ENCODE measurements at regions not wholly inside any gene's neighbourhood (a gene's known extent, or its start where the extent isn't known, plus 50 kb on each side); places are given as distances from the start of the nearest gene placed in this dataset.
A peak's percentile ranks its signal among the peaks of the same experiment; 100 is the strongest.
"Not testable (repeated sequence)": the region's sequence is repeated elsewhere in the genome, so short reads cannot be mapped to it uniquely, and the experiment has no call there.

GRCh38 chr3:177881351-177881750 lies 654.9 kb upstream of the KCNMB2 start:
- no peak overlapping the region for H3K27ac Mint-ChIP-seq
- intact Hi-C loops (cut with micrococcal nuclease): loop anchor here (5.0 kb wide), 2 partner anchors 61 to 69 kb away; no protein-coding TSS in a partner anchor

GRCh38 chr3:177882124-177882648 lies 654.0 kb upstream of the KCNMB2 start:
- H3K27me3 Mint-ChIP-seq (ENCODE audit: low read depth): no peaks in the 10 kb centered on the region
- CTCF ChIA-PET: no interaction called here
- H3K4me3 Mint-ChIP-seq: no peak overlapping the region
- H3K27ac Mint-ChIP-seq: peak overlapping the region; percentile 50
- peak; percentile 28 for DNase-seq
- no peaks in the 10 kb centered on the region for H3K9me3 Mint-ChIP-seq
- H3K4me1 Mint-ChIP-seq (ENCODE audit: low read depth): peaks cover 31% of the 10 kb centered on the region
- H3K36me3 Mint-ChIP-seq (ENCODE audit: low read depth): no peaks in the 10 kb centered on the region
- intact Hi-C loops (cut with micrococcal nuclease): loop anchor here (1.0 to 5.0 kb wide), 4 partner anchors 60 to 121 kb away; no protein-coding TSS in a partner anchor

More at GRCh38 chr3:177881351-177881750, 654.9 kb upstream of the KCNMB2 start:
- no peak for DNase-seq
- H3K4me3 Mint-ChIP-seq: no peak overlapping the region
- no peaks in the 10 kb centered on the region for H3K36me3 Mint-ChIP-seq (ENCODE audit: low read depth)
- CTCF ChIA-PET: no interaction called here
- no peaks in the 10 kb centered on the region for H3K9me3 Mint-ChIP-seq
- H3K27me3 Mint-ChIP-seq (ENCODE audit: low read depth): no peaks in the 10 kb centered on the region
- peaks cover 31% of the 10 kb centered on the region for H3K4me1 Mint-ChIP-seq (ENCODE audit: low read depth)

GRCh38 chr3:177883091-177883490 lies 653.1 kb upstream of the KCNMB2 start:
- Mint-ChIP-seq H3K36me3 (ENCODE audit: low read depth) (no peaks in the 10 kb centered on the region), H3K9me3 (no peaks in the 10 kb centered on the region), H3K4me1 (ENCODE audit: low read depth) (peaks cover 24% of the 10 kb centered on the region), H3K27me3 (ENCODE audit: low read depth) (no peaks in the 10 kb centered on the region), H3K27ac (no peak overlapping the region), H3K4me3 (no peak overlapping the region)
- intact Hi-C loops (cut with micrococcal nuclease): loop anchor here (2.0 to 5.0 kb wide), 3 partner anchors 59 to 120 kb away; no protein-coding TSS in a partner anchor
- DNase-seq: no peak
- CTCF ChIA-PET: interaction anchor here (0.7 kb wide), 1 partner anchor 23 kb away, joined by 3 read pairs; no protein-coding TSS in a partner anchor

GRCh38 chr3:177883957-177884356 lies 652.3 kb upstream of the KCNMB2 start:
- peaks cover 18% of the 10 kb centered on the region for H3K4me1 Mint-ChIP-seq (ENCODE audit: low read depth)
- H3K27ac Mint-ChIP-seq: no peak overlapping the region
- H3K36me3 Mint-ChIP-seq (ENCODE audit: low read depth): no peaks in the 10 kb centered on the region
- intact Hi-C loops (cut with micrococcal nuclease): loop anchor here (2.0 to 5.0 kb wide), 3 partner anchors 58 to 119 kb away; no protein-coding TSS in a partner anchor
- DNase-seq: no peak
- CTCF ChIA-PET: no interaction called here
- no peaks in the 10 kb centered on the region for H3K27me3 Mint-ChIP-seq (ENCODE audit: low read depth)
- H3K4me3 Mint-ChIP-seq: no peak overlapping the region
- no peaks in the 10 kb centered on the region for H3K9me3 Mint-ChIP-seq

GRCh38 chr3:177885063-177885462 lies 651.2 kb upstream of the KCNMB2 start:
- H3K36me3 Mint-ChIP-seq (ENCODE audit: low read depth): no peaks in the 10 kb centered on the region
- no peak for DNase-seq
- no peak overlapping the region for H3K27ac Mint-ChIP-seq
- CTCF ChIA-PET: no interaction called here
- peaks cover 18% of the 10 kb centered on the region for H3K4me1 Mint-ChIP-seq (ENCODE audit: low read depth)
- no peak overlapping the region for H3K4me3 Mint-ChIP-seq
- intact Hi-C loops (cut with micrococcal nuclease): no loop called here
- no peaks in the 10 kb centered on the region for H3K27me3 Mint-ChIP-seq (ENCODE audit: low read depth)
- H3K9me3 Mint-ChIP-seq: no peaks in the 10 kb centered on the region

- H3K9me3 Mint-ChIP-seq: no peaks in the 10 kb centered on the region
- H3K4me1 Mint-ChIP-seq (ENCODE audit: low read depth): peaks cover 18% of the 10 kb centered on the region
- H3K4me3 Mint-ChIP-seq: no peak overlapping the region
- H3K27ac Mint-ChIP-seq: no peak overlapping the region
- H3K36me3 Mint-ChIP-seq (ENCODE audit: low read depth): no peaks in the 10 kb centered on the region
- H3K27me3 Mint-ChIP-seq (ENCODE audit: low read depth): no peaks in the 10 kb centered on the region
- CTCF ChIA-PET: no interaction called here
- DNase-seq: no peak
- intact Hi-C loops (cut with micrococcal nuclease): no loop called here
Measured at GRCh38 chr3:177886501-177886900, 649.7 kb upstream of the KCNMB2 start.

GRCh38 chr3:177887475-177887874 lies 648.8 kb upstream of the KCNMB2 start:
- Mint-ChIP-seq H3K27me3 (ENCODE audit: low read depth) (no peaks in the 10 kb centered on the region), H3K27ac (no peak overlapping the region), H3K9me3 (no peaks in the 10 kb centered on the region), H3K4me3 (no peak overlapping the region), H3K36me3 (ENCODE audit: low read depth) (no peaks in the 10 kb centered on the region), H3K4me1 (ENCODE audit: low read depth) (peaks cover 14% of the 10 kb centered on the region)
- CTCF ChIA-PET: no interaction called here
- intact Hi-C loops (cut with micrococcal nuclease): no loop called here
- no peak for DNase-seq

GRCh38 chr3:177889161-177889560 lies 647.1 kb upstream of the KCNMB2 start:
- no peak for DNase-seq
- H3K36me3 Mint-ChIP-seq (ENCODE audit: low read depth): no peaks in the 10 kb centered on the region
- H3K27ac Mint-ChIP-seq: no peak overlapping the region
- CTCF ChIA-PET: no interaction called here
- no peaks in the 10 kb centered on the region for H3K9me3 Mint-ChIP-seq
- peaks cover 1% of the 10 kb centered on the region for H3K4me1 Mint-ChIP-seq (ENCODE audit: low read depth)
- no peaks in the 10 kb centered on the region for H3K27me3 Mint-ChIP-seq (ENCODE audit: low read depth)
- intact Hi-C loops (cut with micrococcal nuclease): no loop called here
- no peak overlapping the region for H3K4me3 Mint-ChIP-seq

GRCh38 chr3:177889652-177890358 lies 646.4 kb upstream of the KCNMB2 start:
- no peak for DNase-seq
- CTCF ChIA-PET: no interaction called here
- Mint-ChIP-seq H3K4me1 (ENCODE audit: low read depth) (no peaks in the 10 kb centered on the region), H3K36me3 (ENCODE audit: low read depth) (no peaks in the 10 kb centered on the region), H3K9me3 (no peaks in the 10 kb centered on the region), H3K4me3 (no peak overlapping the region), H3K27ac (no peak overlapping the region), H3K27me3 (ENCODE audit: low read depth) (no peaks in the 10 kb centered on the region)
- intact Hi-C loops (cut with micrococcal nuclease): no loop called here

GRCh38 chr3:177890359-177890683 lies 645.9 kb upstream of the KCNMB2 start:
- intact Hi-C loops (cut with micrococcal nuclease): no loop called here
- no peaks in the 10 kb centered on the region for H3K4me1 Mint-ChIP-seq (ENCODE audit: low read depth)
- DNase-seq: no peak
- no peaks in the 10 kb centered on the region for H3K27me3 Mint-ChIP-seq (ENCODE audit: low read depth)
- no peak overlapping the region for H3K4me3 Mint-ChIP-seq
- H3K9me3 Mint-ChIP-seq: no peaks in the 10 kb centered on the region
- H3K36me3 Mint-ChIP-seq (ENCODE audit: low read depth): no peaks in the 10 kb centered on the region
- CTCF ChIA-PET: no interaction called here
- no peak overlapping the region for H3K27ac Mint-ChIP-seq

GRCh38 chr3:177891569-177891968 lies 644.7 kb upstream of the KCNMB2 start:
- H3K27ac Mint-ChIP-seq; H3K36me3 Mint-ChIP-seq (ENCODE audit: low read depth); CTCF ChIA-PET; H3K27me3 Mint-ChIP-seq (ENCODE audit: low read depth); intact Hi-C loops (cut with micrococcal nuclease); H3K4me3 Mint-ChIP-seq; DNase-seq; H3K9me3 Mint-ChIP-seq; H3K4me1 Mint-ChIP-seq (ENCODE audit: low read depth): not testable (repeated sequence)

- peaks cover 2% of the 10 kb centered on the region for H3K36me3 Mint-ChIP-seq (ENCODE audit: low read depth)
- CTCF ChIA-PET: no interaction called here
- H3K9me3 Mint-ChIP-seq: peaks cover 4% of the 10 kb centered on the region
- DNase-seq: no peak
- H3K4me3 Mint-ChIP-seq: no peak overlapping the region
- no peaks in the 10 kb centered on the region for H3K27me3 Mint-ChIP-seq (ENCODE audit: low read depth)
- H3K4me1 Mint-ChIP-seq (ENCODE audit: low read depth): no peaks in the 10 kb centered on the region
- intact Hi-C loops (cut with micrococcal nuclease): no loop called here
- no peak overlapping the region for H3K27ac Mint-ChIP-seq
Measured at GRCh38 chr3:177893331-177893730, 642.9 kb upstream of the KCNMB2 start.

GRCh38 chr3:177894081-177894728 lies 642.0 kb upstream of the KCNMB2 start:
- Mint-ChIP-seq H3K4me3 (no peak overlapping the region), H3K36me3 (ENCODE audit: low read depth) (peaks cover 2% of the 10 kb centered on the region), H3K9me3 (peaks cover 8% of the 10 kb centered on the region), H3K27me3 (ENCODE audit: low read depth) (no peaks in the 10 kb centered on the region), H3K27ac (no peak overlapping the region), H3K4me1 (ENCODE audit: low read depth) (no peaks in the 10 kb centered on the region)
- DNase-seq: no peak
- intact Hi-C loops (cut with micrococcal nuclease): no loop called here
- CTCF ChIA-PET: no interaction called here
